Fibroblast of skin of right biceps (primary cell): ENCODE measurements at regions not wholly inside any gene's neighbourhood (a gene's known extent, or its start where the extent isn't known, plus 50 kb on each side); places are given as distances from the start of the nearest gene placed in this dataset.
"Not testable (repeated sequence)": the region's sequence is repeated elsewhere in the genome, so short reads cannot be mapped to it uniquely, and the experiment has no call there.

ENCODE experiments used
- DNase-seq: peaks from one replicate; pipeline ENCODE4 v3.0.0-alpha.2; 2013

DNA sequence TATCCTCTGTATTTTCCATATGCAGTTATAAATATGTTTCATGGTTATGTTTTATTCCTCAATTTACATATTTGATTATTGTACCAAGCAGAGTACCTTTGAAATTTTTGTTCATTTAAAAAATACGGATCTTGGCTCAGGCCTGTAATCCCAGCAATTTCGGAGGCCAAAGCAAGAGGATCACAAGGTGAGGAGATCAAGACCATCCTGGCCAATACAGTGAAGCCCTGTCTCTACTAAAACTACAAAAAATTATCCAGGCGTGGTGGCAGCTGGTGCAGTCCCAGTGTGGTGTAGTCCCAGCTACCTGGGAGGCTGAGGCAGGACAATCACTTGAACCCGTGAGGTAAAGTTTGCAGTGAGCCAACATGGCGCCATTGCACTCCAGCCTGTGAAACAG, 251.2 kb upstream of the TPTE start:
- peak; percentile 34 for DNase-seq

DNA sequence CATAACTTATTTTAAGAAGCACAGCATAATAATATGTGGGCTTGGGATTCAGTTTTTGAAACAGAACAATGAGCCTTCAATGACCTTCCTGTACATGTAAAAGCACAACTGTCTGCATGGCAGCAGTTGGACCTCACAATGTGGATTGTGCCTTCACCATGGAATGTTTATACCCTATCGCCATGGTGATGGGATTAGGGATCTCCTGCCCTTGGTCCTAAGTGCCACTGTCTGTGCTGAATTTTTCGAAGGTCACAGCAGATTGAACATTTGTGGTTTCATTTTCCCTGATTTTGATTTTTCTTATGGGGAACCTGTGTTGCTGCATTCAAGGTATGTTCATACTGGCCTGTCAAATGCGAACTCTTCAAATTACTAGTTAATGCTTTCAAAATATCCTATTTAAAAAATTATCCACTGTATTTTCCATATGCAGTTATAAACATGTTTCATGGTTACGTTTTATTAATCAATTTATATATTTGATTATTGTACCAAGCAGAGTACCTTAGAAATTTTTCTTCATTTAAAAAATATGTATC, 249.6 kb upstream of the TPTE start:
- DNase-seq, result not testable (repeated sequence)

DNA sequence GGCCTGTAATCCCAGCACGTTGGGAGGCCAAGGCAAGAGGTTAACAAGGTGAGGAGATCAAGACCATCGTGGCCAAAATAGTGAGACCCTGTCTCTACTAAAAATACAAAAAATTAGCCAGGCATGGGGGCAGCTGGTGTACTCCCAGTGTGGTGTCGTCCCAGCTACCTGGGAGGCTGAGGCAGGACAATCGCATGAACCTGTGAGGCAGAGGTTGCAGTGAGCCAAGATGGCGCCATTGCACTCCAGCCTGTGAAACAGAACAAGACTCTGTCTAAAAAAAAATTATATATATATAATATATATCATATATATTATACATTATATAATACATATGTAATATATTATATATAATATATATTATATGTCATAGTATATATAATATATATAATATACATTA, 249.2 kb upstream of the TPTE start:
- DNase-seq, result peak; percentile 20

DNA sequence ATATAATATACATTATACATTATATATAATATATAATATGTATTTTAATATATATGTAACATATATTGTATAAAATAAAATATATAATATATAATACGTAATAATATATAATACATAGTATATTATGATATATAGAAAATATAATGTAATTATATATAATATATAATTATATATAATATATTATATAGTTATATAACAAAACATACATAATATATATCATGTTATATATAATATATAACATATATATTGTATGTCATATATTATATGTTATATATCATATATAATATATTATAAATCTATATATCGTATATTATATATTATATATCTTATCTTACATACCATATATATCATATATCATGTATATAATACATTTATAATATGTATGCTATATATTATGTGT, 248.2 kb upstream of the TPTE start:
- peak; percentile 3 for DNase-seq

DNA sequence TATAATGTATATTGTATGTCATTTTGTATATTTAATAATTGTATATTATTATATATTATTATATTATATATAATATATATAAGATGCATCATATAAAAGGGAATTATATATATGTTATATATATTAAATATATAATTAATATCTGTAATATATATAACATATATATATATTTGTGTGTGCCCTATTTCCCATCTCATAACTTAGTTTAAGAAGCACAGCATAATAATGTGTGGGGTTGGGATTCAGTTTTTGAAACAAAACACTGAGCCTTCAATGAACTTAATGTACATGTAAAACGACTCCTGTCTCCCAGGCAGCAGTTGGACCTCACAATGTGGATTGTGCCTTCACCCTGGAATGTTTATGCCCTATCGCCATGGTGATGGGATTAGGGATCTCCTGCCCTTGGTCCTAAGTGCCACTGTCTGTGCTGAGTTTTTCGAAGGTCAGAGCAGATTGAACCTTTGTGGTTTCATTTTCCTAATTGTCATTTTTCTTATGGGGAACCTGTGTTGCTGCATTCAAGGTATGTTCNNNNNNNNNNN, 247.5 kb upstream of the TPTE start:
- DNase-seq, result not testable (repeated sequence)
